Smooth muscle cell (in vitro differentiated cells): ENCODE measurements at regions not wholly inside any gene's neighbourhood (a gene's known extent, or its start where the extent isn't known, plus 50 kb on each side); places are given as distances from the start of the nearest gene placed in this dataset.

Source experiments
- DNase-seq: peaks from one replicate; lab custom pipeline; 2025; ENCODE audit not compliant: unreplicated experiment; lab: John Stamatoyannopoulos, UW
- H2AFZ ChIP-seq: fragments of 200-600 bp; sonication (generic); 2 replicates; pipeline ENCODE4 v1.6.0; 2016; ENCODE audit warnings: antibody characterized with exemption, low read depth, mild to moderate bottlenecking
- H3F3A ChIP-seq: fragments of 200-600 bp; sonication (generic); 2 replicates; pipeline ENCODE4 v1.6.0; 2017; ENCODE audit warnings: antibody characterized with exemption, low read depth
- H3K27ac ChIP-seq: fragments of 200-600 bp; sonication (generic); 2 replicates; pipeline ENCODE4 v1.5.1; 2016; ENCODE audit warnings: low read depth, mild to moderate bottlenecking
- H3K27me3 ChIP-seq: fragments of 200-600 bp; sonication (generic); 2 replicates; pipeline ENCODE4 v1.6.1; 2016; ENCODE audit warnings: low read depth, mild to moderate bottlenecking
- H3K36me3 ChIP-seq: fragments of 200-600 bp; sonication (generic); 2 replicates; pipeline ENCODE4 v1.5.1; 2016; ENCODE audit warnings: low read depth
- H3K4me1 ChIP-seq: fragments of 200-600 bp; sonication (generic); 2 replicates; pipeline ENCODE4 v1.5.1; 2016; ENCODE audit warnings: low read depth
- H3K4me2 ChIP-seq: fragments of 200-600 bp; sonication (generic); 2 replicates; pipeline ENCODE4 v1.6.0; 2016; ENCODE audit warnings: mild to moderate bottlenecking
- H3K4me3 ChIP-seq: fragments of 200-600 bp; sonication (generic); 2 replicates; pipeline ENCODE4 v1.5.1; 2016; ENCODE audit warnings: mild to moderate bottlenecking
- H3K79me2 ChIP-seq: fragments of 200-600 bp; sonication (generic); 2 replicates; pipeline ENCODE4 v1.6.0; 2016; ENCODE audit warnings: low read depth, mild to moderate bottlenecking
- H3K9ac ChIP-seq: fragments of 200-600 bp; sonication (generic); 2 replicates; pipeline ENCODE4 v1.6.0; 2016; ENCODE audit warnings: low read depth
- H3K9me3 ChIP-seq: fragments of 200-600 bp; sonication (generic); replicated peaks from 2 replicates; pipeline ENCODE4 v1.5.1; 2016; ENCODE audit warnings: low read depth
- H4K20me1 ChIP-seq: fragments of 200-600 bp; sonication (generic); 2 replicates; pipeline ENCODE4 v1.6.0; 2016; ENCODE audit warnings: low read depth
- CTCF ChIP-seq: fragments of 200-600 bp; sonication (generic); IDR thresholded peaks from 2 replicates; pipeline ENCODE4 v1.5.1; 2017; ENCODE audit warnings: borderline replicate concordance, mild to moderate bottlenecking, antibody characterized with exemption; ENCODE audit not compliant: insufficient read depth, poor library complexity, severe bottlenecking
- WGBS: methylation state at CpG from one replicate; pipeline ENCODE4 v1.1.7; 2016; ENCODE audit warnings: low lambda C conversion rate; 5-methylcytosine and 5-hydroxymethylcytosine counted together

GRCh38 chr12:114823724-114824123, 139.7 kb upstream of the TBX3 start:
- no peaks in the 10 kb centered on the region for H3K79me2 ChIP-seq
- no peaks in the 10 kb centered on the region for H3K9me3 ChIP-seq
- TF ChIP-seq CTCF, result no peak
- no peaks in the 10 kb centered on the region for H3K4me1 ChIP-seq
- H3K27ac ChIP-seq, result no peak overlapping the region
- H3K9ac ChIP-seq, result no peak overlapping the region
- no peak for DNase-seq
- 94% methylated on average over 8 of the region's 8 CpGs for WGBS
- no peaks in the 10 kb centered on the region for H3K36me3 ChIP-seq
- H3F3A ChIP-seq, result no peaks in the 10 kb centered on the region
- no peaks in the 10 kb centered on the region for H3K27me3 ChIP-seq
- H3K4me3 ChIP-seq, result no peak overlapping the region
- no peak overlapping the region for H2AFZ ChIP-seq
- no peak overlapping the region for H3K4me2 ChIP-seq
- H4K20me1 ChIP-seq, result no peaks in the 10 kb centered on the region

DNA sequence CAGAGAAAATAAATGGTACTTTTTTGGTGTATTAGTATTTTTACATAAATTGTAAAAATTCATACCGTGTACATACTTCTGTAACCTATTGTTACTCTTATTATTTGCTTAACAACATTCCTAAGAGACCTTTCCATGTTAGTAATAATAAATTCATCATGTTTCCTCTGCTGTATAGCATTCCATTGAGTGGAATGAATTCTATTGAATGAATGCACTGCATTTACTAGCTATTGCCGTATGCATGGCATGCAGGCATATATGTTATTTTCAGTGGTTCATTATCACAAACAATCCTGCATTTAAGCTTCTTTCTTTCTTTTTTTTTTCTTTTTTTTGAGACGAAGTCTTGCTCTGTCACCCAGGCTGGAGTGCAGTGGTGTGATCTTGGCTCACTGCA, 137.6 kb upstream of the TBX3 start:
- no peak overlapping the region for H2AFZ ChIP-seq
- no peaks in the 10 kb centered on the region for H4K20me1 ChIP-seq
- TF ChIP-seq CTCF, result no peak
- 88% methylated on average over 3 of the region's 3 CpGs for WGBS
- no peaks in the 10 kb centered on the region for H3K4me1 ChIP-seq
- no peaks in the 10 kb centered on the region for H3K27me3 ChIP-seq
- no peaks in the 10 kb centered on the region for H3F3A ChIP-seq
- H3K79me2 ChIP-seq, result no peaks in the 10 kb centered on the region
- H3K9me3 ChIP-seq, result no peaks in the 10 kb centered on the region
- H3K9ac ChIP-seq, result no peak overlapping the region
- no peaks in the 10 kb centered on the region for H3K36me3 ChIP-seq
- no peak overlapping the region for H3K27ac ChIP-seq
- no peak overlapping the region for H3K4me2 ChIP-seq
- no peak overlapping the region for H3K4me3 ChIP-seq
- DNase-seq, result no peak

GRCh38 chr12:114820796-114821195, 136.8 kb upstream of the TBX3 start:
- Histone ChIP-seq H3K4me3 (no peak overlapping the region), H3K36me3 (no peaks in the 10 kb centered on the region), H3K27ac (no peak overlapping the region), H3K4me2 (no peak overlapping the region), H2AFZ (no peak overlapping the region), H3K79me2 (no peaks in the 10 kb centered on the region), H3F3A (no peaks in the 10 kb centered on the region), H3K9ac (no peak overlapping the region), H3K4me1 (no peaks in the 10 kb centered on the region), H3K27me3 (no peaks in the 10 kb centered on the region), H3K9me3 (no peaks in the 10 kb centered on the region), H4K20me1 (no peaks in the 10 kb centered on the region)
- 79% methylated on average over 5 of the region's 5 CpGs for WGBS
- no peak for DNase-seq
- no peak for TF ChIP-seq CTCF

DNA sequence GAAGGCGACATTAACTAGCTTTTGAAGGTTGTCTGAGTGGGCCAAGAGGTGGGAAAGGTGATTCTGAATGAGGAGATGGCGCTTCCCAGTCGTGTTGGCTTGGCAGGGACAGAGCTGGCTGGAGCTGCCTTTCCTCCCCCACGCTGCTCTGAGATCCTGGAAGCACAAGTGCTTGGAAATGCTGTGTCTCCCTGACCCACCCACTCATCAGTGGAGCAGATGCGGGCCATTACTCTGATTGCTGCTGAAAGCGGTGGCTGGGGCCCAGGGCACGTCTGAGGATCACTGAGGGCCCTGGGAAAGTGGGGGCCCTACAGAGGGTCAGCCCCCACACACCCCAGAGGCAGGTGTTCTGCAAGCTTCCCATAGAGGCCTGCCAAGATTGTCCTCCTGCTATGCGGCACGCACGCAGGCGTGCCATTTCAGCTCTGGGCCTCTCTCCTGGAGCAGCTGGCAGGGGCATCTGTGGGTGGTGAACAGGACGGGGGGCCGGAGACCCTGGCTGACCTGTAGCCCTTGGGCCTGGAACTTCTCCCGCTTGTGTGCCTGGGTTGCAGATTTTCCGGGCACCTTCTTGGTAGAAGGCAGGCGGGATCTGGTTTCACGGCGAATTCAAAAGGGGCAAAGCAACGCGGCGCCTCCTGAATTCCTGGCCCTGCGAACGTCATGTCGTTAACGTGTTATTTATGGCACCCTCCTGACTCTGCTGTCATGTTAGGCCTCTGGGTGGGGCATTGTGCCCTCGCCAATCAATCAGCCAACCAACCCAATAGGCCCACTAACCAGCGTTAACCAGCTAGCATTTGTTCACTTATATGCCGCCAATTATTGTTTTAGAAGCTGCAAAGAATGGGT, 133.8 kb upstream of the TBX3 start:
- peaks cover 7% of the 10 kb centered on the region for H3F3A ChIP-seq
- H3K9me3 ChIP-seq, result no peaks in the 10 kb centered on the region
- H3K79me2 ChIP-seq, result no peaks in the 10 kb centered on the region
- H3K27ac ChIP-seq, result no peak overlapping the region
- H3K4me1 ChIP-seq, result peaks cover 7% of the 10 kb centered on the region
- TF ChIP-seq CTCF, result no peak
- H3K4me3 ChIP-seq, result no peak overlapping the region
- WGBS, result 81% methylated on average over 28 of the region's 28 CpGs
- no peaks in the 10 kb centered on the region for H4K20me1 ChIP-seq
- H2AFZ ChIP-seq, result no peak overlapping the region
- no peaks in the 10 kb centered on the region for H3K27me3 ChIP-seq
- H3K4me2 ChIP-seq, result no peak overlapping the region
- no peak overlapping the region for H3K9ac ChIP-seq
- DNase-seq, result no peak
- no peaks in the 10 kb centered on the region for H3K36me3 ChIP-seq
